GM18858 (cell line): ENCODE measurements at regions not wholly inside any gene's neighbourhood (a gene's known extent, or its start where the extent isn't known, plus 50 kb on each side); places are given as distances from the start of the nearest gene placed in this dataset.
"Not testable (repeated sequence)": the region's sequence is repeated elsewhere in the genome, so short reads cannot be mapped to it uniquely, and the experiment has no call there.

Source experiments
- ATAC-seq: cut with Tn5 transposase; IDR thresholded peaks from one replicate; pipeline ENCODE4 v1.9.1; 2021; ENCODE audit not compliant: unreplicated experiment

- ATAC-seq: no peak
These were observed 247.8 kb downstream of the FNDC1 start for GRCh38 chr6:159416891-159417560.

- ATAC-seq: no peak
These were observed 246.3 kb downstream of the FNDC1 start for GRCh38 chr6:159415540-159415939.

- ATAC-seq: no peak
These were observed 245.5 kb downstream of the FNDC1 start for GRCh38 chr6:159414711-159415110.

GRCh38 chr6:159407211-159407780, 238.1 kb downstream of the FNDC1 start:
- not testable (repeated sequence) for ATAC-seq

- ATAC-seq: no peak
These were observed 235.1 kb downstream of the FNDC1 start for GRCh38 chr6:159404296-159404695.

GRCh38 chr6:159400826-159401225, 231.6 kb downstream of the FNDC1 start:
- no peak for ATAC-seq

GRCh38 chr6:159399751-159400221, 230.6 kb downstream of the FNDC1 start:
- no peak for ATAC-seq

GRCh38 chr6:159398633-159399032, 229.4 kb downstream of the FNDC1 start:
- no peak for ATAC-seq

- no peak for ATAC-seq
These were observed 228.6 kb downstream of the FNDC1 start for GRCh38 chr6:159397753-159398152.

GRCh38 chr6:159395609-159396008, 226.4 kb downstream of the FNDC1 start:
- no peak for ATAC-seq

GRCh38 chr6:159392695-159393094, 223.5 kb downstream of the FNDC1 start:
- not testable (repeated sequence) for ATAC-seq

- no peak for ATAC-seq
These were observed 221.2 kb downstream of the FNDC1 start for GRCh38 chr6:159390381-159390780.

- ATAC-seq: no peak
These were observed 220.5 kb downstream of the FNDC1 start for GRCh38 chr6:159389695-159390094.

GRCh38 chr6:159380114-159380513, 210.9 kb downstream of the FNDC1 start:
- no peak for ATAC-seq

GRCh38 chr6:159378411-159379328, 209.5 kb downstream of the FNDC1 start:
- no peak for ATAC-seq

GRCh38 chr6:159376516-159377158, 207.4 kb downstream of the FNDC1 start:
- ATAC-seq: no peak

- ATAC-seq: no peak
These were observed 205.8 kb downstream of the FNDC1 start for GRCh38 chr6:159375014-159375413.

GRCh38 chr6:159373670-159374069, 204.5 kb downstream of the FNDC1 start:
- ATAC-seq: no peak

GRCh38 chr6:159372333-159372732, 203.1 kb downstream of the FNDC1 start:
- ATAC-seq: no peak

- no peak for ATAC-seq
These were observed 191.1 kb downstream of the FNDC1 start for GRCh38 chr6:159360306-159360705.

- ATAC-seq: no peak
These were observed 190.5 kb downstream of the FNDC1 start for GRCh38 chr6:159359581-159360297.
